T1000 (cell line): ENCODE measurements at regions not wholly inside any gene's neighbourhood (a gene's known extent, or its start where the extent isn't known, plus 50 kb on each side); places are given as distances from the start of the nearest gene placed in this dataset.
"Not testable (repeated sequence)": the region's sequence is repeated elsewhere in the genome, so short reads cannot be mapped to it uniquely, and the experiment has no call there.

ENCODE experiments used
- DNase-seq: peaks from one replicate; lab custom pipeline; 2025; ENCODE audit warnings: mixed read lengths; lab: John Stamatoyannopoulos, UW

DNA sequence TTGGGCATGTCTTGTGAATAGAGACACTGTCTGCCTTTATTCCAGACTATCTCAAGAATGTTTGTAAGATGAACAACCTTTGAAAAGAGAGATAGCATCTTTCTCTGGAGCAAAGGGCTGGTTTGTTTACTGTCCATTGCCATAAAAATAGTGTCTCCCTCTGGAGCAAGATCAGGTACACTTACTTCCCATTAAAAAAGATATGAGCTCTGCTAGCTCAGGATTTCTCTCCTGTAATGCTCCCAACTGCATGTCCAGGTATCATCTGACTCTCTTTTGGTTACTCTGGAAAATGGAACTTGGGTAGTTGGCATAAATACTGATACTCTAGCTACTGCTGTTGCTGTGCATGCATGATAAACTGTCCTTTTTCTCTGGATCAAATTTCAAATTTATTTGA, 381.1 kb downstream of the TFEC start:
- no peak for DNase-seq

DNA sequence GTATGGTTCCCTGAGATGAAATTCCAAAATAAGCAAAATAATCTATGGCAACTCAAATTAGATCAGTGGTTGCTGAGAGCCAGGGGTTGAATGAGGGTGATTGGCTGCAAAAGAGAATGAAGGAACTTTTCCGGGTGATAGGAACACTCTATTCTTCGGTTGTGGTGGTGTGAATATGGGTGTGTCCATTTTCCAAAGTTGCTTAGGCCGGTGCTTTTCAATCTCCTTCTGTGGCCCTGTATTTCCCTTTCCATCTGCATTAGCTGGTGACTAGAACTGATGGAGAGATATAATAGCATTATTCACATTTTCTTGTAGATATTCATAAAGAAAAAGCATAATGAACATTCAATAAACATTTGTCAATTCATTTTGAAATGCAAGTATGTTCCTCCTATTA, 382.9 kb downstream of the TFEC start:
- no peak for DNase-seq

- DNase-seq = no peak
These were observed 388.4 kb downstream of the TFEC start for GRCh38 chr7:115642194-115642593.

GRCh38 chr7:115638853-115639252, 391.7 kb downstream of the TFEC start:
- no peak for DNase-seq

DNA sequence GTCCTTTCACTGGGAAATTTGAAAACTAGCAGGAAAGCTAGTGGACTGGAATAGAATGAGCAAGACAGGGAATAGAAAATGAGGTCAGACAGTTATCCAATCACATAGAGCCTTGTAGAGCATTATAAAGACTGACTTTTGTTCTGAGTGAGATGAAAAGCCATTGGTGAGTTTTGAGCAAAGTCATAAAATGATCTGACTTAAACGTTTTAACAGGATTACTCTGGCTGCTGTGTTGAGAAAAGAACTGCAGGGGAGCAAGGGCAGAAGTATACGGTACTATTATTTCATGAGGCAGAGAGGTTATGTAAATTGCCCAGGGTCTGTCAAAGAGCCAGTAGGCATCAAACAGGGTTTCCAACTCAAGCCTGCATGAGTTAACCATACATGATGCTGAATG, 393.4 kb downstream of the TFEC start:
- DNase-seq = no peak

GRCh38 chr7:115635876-115636275, 394.7 kb downstream of the TFEC start:
- DNase-seq = no peak

- DNase-seq = no peak
These were observed 395.2 kb downstream of the TFEC start for GRCh38 chr7:115635376-115635775.

DNA sequence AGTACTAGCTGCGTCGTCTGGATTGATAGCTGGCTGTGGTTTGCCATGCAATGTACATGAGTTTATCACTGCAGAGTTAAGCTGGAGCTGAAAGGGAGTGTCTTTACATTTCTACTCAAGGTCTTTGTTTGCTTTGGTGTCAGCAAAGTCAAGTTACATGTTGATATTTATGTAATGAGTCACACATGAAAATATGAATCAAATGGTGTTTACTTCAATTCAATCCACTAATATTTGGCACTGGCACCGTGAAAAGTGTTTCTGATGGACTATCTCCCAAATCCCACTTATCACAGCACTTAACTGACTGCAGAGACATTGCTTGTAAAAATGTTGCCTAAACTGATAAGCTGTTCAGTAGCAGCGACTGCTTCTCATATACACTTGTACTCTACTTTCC, 395.9 kb downstream of the TFEC start:
- no peak for DNase-seq

- no peak for DNase-seq
These were observed 397.9 kb downstream of the TFEC start for GRCh38 chr7:115632636-115633035.

DNA sequence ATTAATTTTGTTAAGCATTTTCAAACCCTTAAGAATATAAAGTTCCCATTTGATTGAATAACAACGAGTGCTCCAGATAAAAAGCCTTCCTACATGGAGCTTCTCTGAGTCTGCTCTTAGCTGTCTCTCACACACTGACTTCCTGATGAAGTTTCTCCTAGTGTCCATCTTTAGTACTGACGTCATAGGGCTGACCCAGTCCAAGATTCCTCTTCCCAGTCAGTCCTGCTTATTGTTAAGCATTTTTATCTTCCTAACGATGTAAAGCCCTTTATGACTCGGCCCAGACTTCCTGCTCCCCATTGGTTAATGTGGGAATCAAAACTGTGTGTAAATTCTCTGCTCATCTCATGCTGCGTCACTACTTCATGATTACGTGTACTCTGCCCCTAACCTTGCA, 398.8 kb downstream of the TFEC start:
- no peak for DNase-seq

- no peak for DNase-seq
These were observed 400.5 kb downstream of the TFEC start for GRCh38 chr7:115630049-115630448.

GRCh38 chr7:115618676-115619075, 411.9 kb downstream of the TFEC start:
- DNase-seq = no peak

DNA sequence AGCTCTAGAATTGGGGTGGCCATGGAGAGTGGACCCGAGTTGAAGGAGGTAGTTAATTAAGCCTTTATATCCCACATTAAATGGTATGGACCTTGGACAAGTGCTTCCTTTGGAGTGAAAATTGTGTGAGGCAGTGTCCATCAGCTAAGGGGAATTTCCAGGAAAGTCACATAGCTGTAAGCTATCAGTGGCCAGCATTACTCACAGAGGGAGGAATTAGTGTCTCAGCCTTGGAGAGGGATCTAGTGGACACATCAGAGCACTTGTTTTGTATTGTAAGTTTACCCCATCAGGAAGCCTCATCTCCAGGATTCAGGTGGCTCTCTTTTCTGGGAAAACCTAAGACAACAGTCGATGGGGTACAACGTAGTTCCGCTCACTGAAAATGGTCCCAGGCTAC, 416.7 kb downstream of the TFEC start:
- no peak for DNase-seq

DNA sequence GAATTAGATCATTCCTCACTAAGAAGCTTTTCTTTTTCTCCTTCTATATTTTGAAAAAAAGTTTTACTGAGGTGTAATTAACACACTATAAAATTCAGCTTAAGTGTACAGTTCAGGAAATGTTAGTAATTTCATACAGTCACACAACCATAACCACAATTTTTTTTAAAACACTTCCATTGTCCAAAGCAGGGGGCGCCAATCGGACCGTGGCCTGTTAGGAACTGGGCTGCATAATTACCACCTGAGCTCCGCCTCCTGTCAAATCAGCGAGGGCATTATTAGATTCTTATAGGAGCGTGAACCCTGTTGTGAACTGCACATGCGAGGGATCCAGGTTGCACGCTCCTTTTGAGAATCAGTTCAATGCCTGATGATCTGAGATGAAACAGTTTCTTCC, 427.1 kb downstream of the TFEC start:
- DNase-seq = no peak

DNA sequence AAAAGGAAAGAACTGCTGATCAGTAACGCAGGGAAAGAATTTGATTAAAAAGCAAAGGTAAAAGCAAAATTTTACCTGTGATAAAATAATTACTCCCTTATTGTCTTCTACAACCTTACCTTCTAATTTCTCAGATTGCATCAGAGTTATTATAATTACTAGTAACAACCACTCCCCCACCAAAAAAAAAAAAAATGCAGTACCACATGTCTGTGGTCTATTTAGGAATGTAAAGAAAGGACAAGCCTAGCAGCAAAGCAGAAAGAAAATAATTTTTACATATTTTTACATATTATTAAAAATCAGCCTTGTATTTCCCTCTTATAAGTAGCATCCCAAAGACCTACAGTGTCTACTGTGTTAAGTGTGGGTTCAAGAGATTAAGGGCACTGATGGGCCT, 430.4 kb downstream of the TFEC start:
- no peak for DNase-seq

GRCh38 chr7:115599184-115599583, 431.4 kb downstream of the TFEC start:
- not testable (repeated sequence) for DNase-seq

DNA sequence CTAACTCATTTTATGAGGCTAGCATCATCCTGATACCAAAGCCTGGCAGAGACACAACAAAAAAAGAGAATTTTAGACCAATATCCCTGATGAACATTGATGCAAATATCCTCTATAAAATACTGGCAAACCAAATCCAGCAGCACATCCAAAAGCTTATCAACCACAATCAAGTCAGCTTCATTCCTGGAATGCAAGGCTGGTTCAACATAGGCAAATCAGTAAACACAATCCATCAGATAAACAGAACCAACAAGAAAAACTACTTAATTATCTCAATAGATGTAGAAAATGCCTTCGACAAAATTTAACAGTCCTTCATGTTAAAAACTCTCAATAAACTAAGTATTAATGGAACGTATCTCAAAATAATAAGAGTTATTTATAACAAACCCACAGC, 433.3 kb downstream of the TFEC start:
- not testable (repeated sequence) for DNase-seq

GRCh38 chr7:115593111-115593510, 437.5 kb downstream of the TFEC start:
- DNase-seq = no peak

DNA sequence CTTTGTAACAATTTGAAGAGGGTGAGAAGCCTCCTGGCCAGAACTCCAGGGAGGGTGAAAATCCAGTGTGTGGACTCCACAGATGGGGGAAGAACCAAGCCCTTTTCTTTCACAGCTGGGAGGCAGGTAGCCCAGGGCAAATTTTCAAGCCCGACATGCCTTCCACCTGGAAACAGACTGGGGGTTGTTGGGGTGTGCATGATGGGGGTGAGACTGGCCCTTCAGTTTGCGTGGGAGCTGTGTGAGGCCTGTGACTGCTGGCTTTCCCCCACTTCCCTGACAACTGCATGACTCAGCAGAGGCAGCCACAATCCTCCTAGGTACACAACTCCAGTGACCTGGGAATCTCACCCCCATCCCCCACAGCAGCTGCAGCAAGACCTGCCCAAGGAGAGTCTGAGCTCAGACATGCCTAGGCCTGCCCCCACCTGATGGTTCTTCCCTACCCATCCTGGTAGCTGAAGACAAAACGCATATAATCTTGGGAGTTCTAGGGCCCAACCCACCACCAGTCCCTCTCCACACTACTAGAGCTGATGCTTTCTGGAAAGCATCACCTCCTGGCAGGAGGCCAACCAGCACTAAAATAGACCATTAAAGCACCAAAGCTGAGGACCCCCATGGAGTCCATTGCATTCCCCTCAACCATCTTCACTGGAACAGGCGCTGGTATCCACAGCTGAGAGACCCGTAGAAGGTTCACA, 445.4 kb downstream of the TFEC start:
- no peak for DNase-seq

- no peak for DNase-seq
These were observed 447.6 kb downstream of the TFEC start for GRCh38 chr7:115582956-115583355.

- no peak for DNase-seq
These were observed 452.0 kb downstream of the TFEC start for GRCh38 chr7:115578576-115578975.

- DNase-seq = no peak
These were observed 455.8 kb downstream of the TFEC start for GRCh38 chr7:115574681-115575291.

GRCh38 chr7:115572111-115572510, 458.5 kb downstream of the TFEC start:
- DNase-seq = no peak
